ENCODE measurements at regions not wholly inside any gene's neighbourhood (a gene's known extent, or its start where the extent isn't known, plus 50 kb on each side); places are given as distances from the start of the nearest gene placed in this dataset.

GRCh38 chr1:168789501-168789900, 60.5 kb upstream of the DPT start:
- WGBS, 3 donors, result 72 to 89% (median 86%) methylated on average over 2 of the region's 2 CpGs
- no peaks in the 10 kb centered on the region for H3K27me3 ChIP-seq (ENCODE audit: insufficient read depth in 3 of 3, low read length in 2 of 3)
- TF ChIP-seq, protein P1, sequence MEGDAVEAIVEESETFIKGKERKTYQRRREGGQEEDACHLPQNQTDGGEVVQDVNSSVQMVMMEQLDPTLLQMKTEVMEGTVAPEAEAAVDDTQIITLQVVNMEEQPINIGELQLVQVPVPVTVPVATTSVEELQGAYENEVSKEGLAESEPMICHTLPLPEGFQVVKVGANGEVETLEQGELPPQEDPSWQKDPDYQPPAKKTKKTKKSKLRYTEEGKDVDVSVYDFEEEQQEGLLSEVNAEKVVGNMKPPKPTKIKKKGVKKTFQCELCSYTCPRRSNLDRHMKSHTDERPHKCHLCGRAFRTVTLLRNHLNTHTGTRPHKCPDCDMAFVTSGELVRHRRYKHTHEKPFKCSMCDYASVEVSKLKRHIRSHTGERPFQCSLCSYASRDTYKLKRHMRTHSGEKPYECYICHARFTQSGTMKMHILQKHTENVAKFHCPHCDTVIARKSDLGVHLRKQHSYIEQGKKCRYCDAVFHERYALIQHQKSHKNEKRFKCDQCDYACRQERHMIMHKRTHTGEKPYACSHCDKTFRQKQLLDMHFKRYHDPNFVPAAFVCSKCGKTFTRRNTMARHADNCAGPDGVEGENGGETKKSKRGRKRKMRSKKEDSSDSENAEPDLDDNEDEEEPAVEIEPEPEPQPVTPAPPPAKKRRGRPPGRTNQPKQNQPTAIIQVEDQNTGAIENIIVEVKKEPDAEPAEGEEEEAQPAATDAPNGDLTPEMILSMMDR (IDR thresholded peaks at IDR 0.05), result no peak
- intact Hi-C loops (cut with DNase I), result no loop called here
- no peak overlapping the region for H3K4me3 ChIP-seq
- no peak for ATAC-seq
- peaks cover 1% of the 10 kb centered on the region for H3K4me1 ChIP-seq
- H3K9me3 ChIP-seq, result no peaks in the 10 kb centered on the region
- no peaks in the 10 kb centered on the region for H3K36me3 ChIP-seq (ENCODE audit: insufficient read depth in 1 of 2, low read depth in 1 of 2)
- DNase-seq, result no peak
- no peak overlapping the region for H3K27ac ChIP-seq

- Histone ChIP-seq H3K27ac (no peak overlapping the region), H3K4me3 (no peak overlapping the region), H3K27me3 (ENCODE audit: insufficient read depth in 3 of 3, low read length in 2 of 3) (no peaks in the 10 kb centered on the region), H3K4me1 (no peaks in the 10 kb centered on the region), H3K36me3 (ENCODE audit: insufficient read depth in 1 of 2, low read depth in 1 of 2) (no peaks in the 10 kb centered on the region), H3K9me3 (no peaks in the 10 kb centered on the region)
- intact Hi-C loops (cut with DNase I), result no loop called here
- WGBS, 3 donors, result 91 to 99% (median 94%) methylated on average over 3 of the region's 3 CpGs
- no peak for ATAC-seq
- TF ChIP-seq, protein P1 (IDR thresholded peaks at IDR 0.05), result no peak
- no peak for DNase-seq
These were observed 63.1 kb upstream of the DPT start for GRCh38 chr1:168792142-168792541.

DNA sequence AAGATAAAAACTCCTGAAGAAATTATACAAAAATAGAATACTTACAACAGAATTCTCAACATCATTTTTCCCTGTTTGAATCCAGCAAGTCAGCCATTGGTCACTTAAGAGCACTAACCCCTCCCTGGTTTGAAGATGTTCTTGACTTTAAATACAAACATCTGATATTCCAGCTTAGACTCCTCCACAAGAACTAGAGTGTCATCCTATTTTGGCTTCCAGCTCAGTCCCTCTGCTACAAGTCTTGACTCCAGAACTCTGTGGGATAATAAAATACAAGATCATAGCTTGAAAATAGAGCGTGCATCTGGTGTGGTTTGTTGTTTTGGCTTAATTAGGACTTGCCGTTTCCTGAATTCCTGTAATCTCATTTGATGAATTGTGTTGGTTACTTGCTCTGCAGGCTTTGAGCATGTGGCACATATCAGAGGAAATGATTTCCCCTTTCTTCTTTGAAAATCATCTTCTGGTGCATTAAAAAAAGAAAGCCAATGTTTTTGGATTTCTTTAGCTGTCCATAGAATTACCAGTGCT, 63.7 kb upstream of the DPT start:
- Histone ChIP-seq H3K4me1 (no peaks in the 10 kb centered on the region), H3K27me3 (ENCODE audit: insufficient read depth in 3 of 3, low read length in 2 of 3) (no peaks in the 10 kb centered on the region), H3K9me3 (no peaks in the 10 kb centered on the region), H3K36me3 (ENCODE audit: insufficient read depth in 1 of 2, low read depth in 1 of 2) (no peaks in the 10 kb centered on the region), H3K27ac (no peak overlapping the region), H3K4me3 (no peak overlapping the region)
- DNase-seq (no peak), ATAC-seq (no peak)
- 37 to 64% (median 57%) methylated on average over 2 of the region's 2 CpGs for WGBS, 3 donors
- intact Hi-C loops (cut with DNase I), result no loop called here
- TF ChIP-seq, protein P1 (IDR thresholded peaks at IDR 0.05), result no peak

DNA sequence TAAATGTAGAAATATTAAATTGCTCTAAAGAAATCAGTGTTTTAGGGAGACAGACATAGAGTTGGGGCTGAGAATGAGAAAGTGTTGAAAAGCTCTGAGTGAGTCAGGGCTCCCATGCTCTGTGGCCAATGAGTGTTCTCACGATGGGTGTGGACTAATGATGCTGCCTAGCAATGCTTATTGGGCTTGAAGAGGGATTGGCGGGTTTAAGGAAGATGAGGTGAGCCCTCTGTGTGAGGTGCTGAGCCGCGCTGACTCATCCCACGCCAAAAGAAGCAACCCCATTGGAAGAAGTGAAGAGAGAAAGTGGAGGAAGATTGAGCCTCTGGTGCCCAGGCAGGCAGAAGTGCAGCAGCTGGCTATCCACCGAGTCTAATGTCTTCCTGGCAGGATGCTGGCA, 65.1 kb upstream of the DPT start:
- H3K36me3 ChIP-seq (ENCODE audit: insufficient read depth in 1 of 2, low read depth in 1 of 2), result no peaks in the 10 kb centered on the region
- 49 to 70% (median 56%) methylated on average over 6 of the region's 6 CpGs for WGBS, 3 donors
- H3K9me3 ChIP-seq, result no peaks in the 10 kb centered on the region
- intact Hi-C loops (cut with DNase I), result no loop called here
- H3K27me3 ChIP-seq (ENCODE audit: insufficient read depth in 3 of 3, low read length in 2 of 3), result no peaks in the 10 kb centered on the region
- no peaks in the 10 kb centered on the region for H3K4me1 ChIP-seq
- TF ChIP-seq, protein P1 (IDR thresholded peaks at IDR 0.05), result no peak
- H3K27ac ChIP-seq, result no peak overlapping the region
- DNase-seq (no peak), ATAC-seq (peak in 1 of 4 donors; percentile 71)
- H3K4me3 ChIP-seq, result no peak overlapping the region

- Histone ChIP-seq H3K27me3 (ENCODE audit: insufficient read depth in 3 of 3, low read length in 2 of 3) (no peaks in the 10 kb centered on the region), H3K36me3 (ENCODE audit: insufficient read depth in 1 of 2, low read depth in 1 of 2) (no peaks in the 10 kb centered on the region), H3K4me1 (no peaks in the 10 kb centered on the region), H3K27ac (no peak overlapping the region), H3K9me3 (no peaks in the 10 kb centered on the region), H3K4me3 (no peak overlapping the region)
- intact Hi-C loops (cut with DNase I), result no loop called here
- WGBS, 3 donors, result 93 to 96% (median 95%) methylated on average over 3 of the region's 3 CpGs
- ATAC-seq (no peak), DNase-seq (no peak)
- TF ChIP-seq, protein P1 (IDR thresholded peaks at IDR 0.05), result no peak
These were observed 66.7 kb upstream of the DPT start for GRCh38 chr1:168795681-168796080.
